SK-N-MC (cell line): ENCODE measurements at regions not wholly inside any gene's neighbourhood (a gene's known extent, or its start where the extent isn't known, plus 50 kb on each side); places are given as distances from the start of the nearest gene placed in this dataset.

Source experiments
- EZH2 ChIP-seq: fragments of 200-600 bp; sonication (generic); IDR thresholded peaks from one replicate; pipeline ENCODE4 v1.6.1; 2017; ENCODE audit warnings: antibody characterized with exemption
- FOXP2 ChIP-seq: optimal IDR thresholded peaks from 2 replicates; pipeline ENCODE3; 2011; ENCODE audit warnings: mild to moderate bottlenecking, moderate library complexity; ENCODE audit not compliant: insufficient read depth; ENCODE audit errors: extremely low read length, control extremely low read depth
- POLR2AphosphoS5 ChIP-seq: IDR thresholded peaks from 2 replicates; pipeline ENCODE4 v1.6.1; 2012; ENCODE audit warnings: mild to moderate bottlenecking, low read depth, low read length, borderline replicate concordance

DNA sequence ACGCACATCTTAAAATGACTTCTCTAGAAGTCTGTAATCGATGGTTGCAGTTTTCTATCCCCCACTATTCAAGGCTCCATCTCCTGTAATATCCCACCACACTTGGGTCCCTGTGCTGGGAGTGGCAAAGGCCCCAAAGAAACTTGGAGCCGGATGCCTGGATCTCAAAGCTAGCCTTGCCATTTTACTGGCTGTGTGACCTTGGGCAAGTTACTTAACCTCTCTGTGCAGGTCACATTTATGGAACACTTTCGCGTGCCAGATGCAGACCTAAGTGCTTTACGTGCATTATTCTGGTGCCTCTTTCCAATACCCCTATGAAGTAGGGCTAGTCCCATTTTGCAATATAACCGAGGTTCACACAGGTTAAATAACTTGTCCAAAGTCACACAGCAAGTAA lies 151.8 kb upstream of the PRMT8 start:
- TF ChIP-seq POLR2AphosphoS5 (no peak), EZH2 (no peak), FOXP2 (no peak)
